ENCODE measurements at regions not wholly inside any gene's neighbourhood (a gene's known extent, or its start where the extent isn't known, plus 50 kb on each side); places are given as distances from the start of the nearest gene placed in this dataset.

DNA sequence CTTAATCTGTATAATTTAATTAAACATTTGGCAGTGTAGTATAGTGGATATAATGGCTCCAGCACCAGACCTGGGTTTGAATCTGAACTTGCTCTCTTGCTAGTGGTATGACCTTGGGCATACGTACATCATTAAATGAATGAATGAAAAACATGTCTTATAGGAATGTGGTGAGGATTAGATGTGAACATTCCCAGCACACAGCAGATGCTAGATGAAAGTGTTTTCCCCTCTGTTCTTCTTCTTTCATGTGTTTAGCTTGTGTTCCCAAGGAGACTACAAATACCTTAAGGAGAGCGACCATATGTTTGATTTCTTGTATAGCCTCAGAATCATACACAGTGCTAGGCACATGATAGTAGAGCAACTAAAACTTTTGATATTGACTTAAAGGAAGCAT lies 56.5 kb downstream of the CT47B1 start:
- Histone ChIP-seq H4K20me1 (ENCODE audit: insufficient read depth) (no peaks in the 10 kb centered on the region), H2AFZ (ENCODE audit: low read depth) (no peak overlapping the region), H3K9me3 (no peaks in the 10 kb centered on the region), H3K27me3 (ENCODE audit: insufficient read depth) (no peaks in the 10 kb centered on the region), H3K79me2 (ENCODE audit: insufficient read depth) (no peaks in the 10 kb centered on the region), H3K36me3 (replicated peaks in 1 of 2; ENCODE audit: control insufficient read depth in 1 of 2, insufficient read depth in 2 of 2, low read length in 1 of 2) (no peaks in the 10 kb centered on the region), H3K4me2 (no peak overlapping the region), H3K4me3 (ENCODE audit: low read depth in 2 of 2, low read length in 1 of 2) (no peak overlapping the region), H3F3A (replicated peaks; ENCODE audit: insufficient read depth) (no peaks in the 10 kb centered on the region), H3K4me1 (ENCODE audit: control insufficient read depth in 1 of 2, insufficient read depth in 2 of 2, low read depth in 1 of 2, low read length in 1 of 2) (no peaks in the 10 kb centered on the region), H3K27ac (ENCODE audit: low read depth in 2 of 2, low read length in 1 of 2) (no peak overlapping the region), H3K9ac (no peak overlapping the region), H3K9me2 (no peaks in the 10 kb centered on the region)
- no peak for TF ChIP-seq EZH2phosphoT487 (IDR thresholded peaks at IDR 0.05; ENCODE audit: borderline replicate concordance, low read depth)
- no peak for TF ChIP-seq FOSL2 (IDR thresholded peaks at IDR 0.05; ENCODE audit: borderline replicate concordance, low read depth)
- TF ChIP-seq, protein P1, sequence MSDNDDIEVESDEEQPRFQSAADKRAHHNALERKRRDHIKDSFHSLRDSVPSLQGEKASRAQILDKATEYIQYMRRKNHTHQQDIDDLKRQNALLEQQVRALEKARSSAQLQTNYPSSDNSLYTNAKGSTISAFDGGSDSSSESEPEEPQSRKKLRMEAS (IDR thresholded peaks at IDR 0.05; ENCODE audit: low read depth), result no peak
- TF ChIP-seq, protein P2, sequence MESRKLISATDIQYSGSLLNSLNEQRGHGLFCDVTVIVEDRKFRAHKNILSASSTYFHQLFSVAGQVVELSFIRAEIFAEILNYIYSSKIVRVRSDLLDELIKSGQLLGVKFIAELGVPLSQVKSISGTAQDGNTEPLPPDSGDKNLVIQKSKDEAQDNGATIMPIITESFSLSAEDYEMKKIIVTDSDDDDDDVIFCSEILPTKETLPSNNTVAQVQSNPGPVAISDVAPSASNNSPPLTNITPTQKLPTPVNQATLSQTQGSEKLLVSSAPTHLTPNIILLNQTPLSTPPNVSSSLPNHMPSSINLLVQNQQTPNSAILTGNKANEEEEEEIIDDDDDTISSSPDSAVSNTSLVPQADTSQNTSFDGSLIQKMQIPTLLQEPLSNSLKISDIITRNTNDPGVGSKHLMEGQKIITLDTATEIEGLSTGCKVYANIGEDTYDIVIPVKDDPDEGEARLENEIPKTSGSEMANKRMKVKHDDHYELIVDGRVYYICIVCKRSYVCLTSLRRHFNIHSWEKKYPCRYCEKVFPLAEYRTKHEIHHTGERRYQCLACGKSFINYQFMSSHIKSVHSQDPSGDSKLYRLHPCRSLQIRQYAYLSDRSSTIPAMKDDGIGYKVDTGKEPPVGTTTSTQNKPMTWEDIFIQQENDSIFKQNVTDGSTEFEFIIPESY (IDR thresholded peaks at IDR 0.05; ENCODE audit: borderline replicate concordance, low read depth), result no peak
- TF ChIP-seq, protein P3, sequence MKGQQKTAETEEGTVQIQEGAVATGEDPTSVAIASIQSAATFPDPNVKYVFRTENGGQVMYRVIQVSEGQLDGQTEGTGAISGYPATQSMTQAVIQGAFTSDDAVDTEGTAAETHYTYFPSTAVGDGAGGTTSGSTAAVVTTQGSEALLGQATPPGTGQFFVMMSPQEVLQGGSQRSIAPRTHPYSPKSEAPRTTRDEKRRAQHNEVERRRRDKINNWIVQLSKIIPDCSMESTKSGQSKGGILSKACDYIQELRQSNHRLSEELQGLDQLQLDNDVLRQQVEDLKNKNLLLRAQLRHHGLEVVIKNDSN (IDR thresholded peaks at IDR 0.05; ENCODE audit: borderline replicate concordance, low read depth), result no peak
- TF ChIP-seq, protein P4, sequence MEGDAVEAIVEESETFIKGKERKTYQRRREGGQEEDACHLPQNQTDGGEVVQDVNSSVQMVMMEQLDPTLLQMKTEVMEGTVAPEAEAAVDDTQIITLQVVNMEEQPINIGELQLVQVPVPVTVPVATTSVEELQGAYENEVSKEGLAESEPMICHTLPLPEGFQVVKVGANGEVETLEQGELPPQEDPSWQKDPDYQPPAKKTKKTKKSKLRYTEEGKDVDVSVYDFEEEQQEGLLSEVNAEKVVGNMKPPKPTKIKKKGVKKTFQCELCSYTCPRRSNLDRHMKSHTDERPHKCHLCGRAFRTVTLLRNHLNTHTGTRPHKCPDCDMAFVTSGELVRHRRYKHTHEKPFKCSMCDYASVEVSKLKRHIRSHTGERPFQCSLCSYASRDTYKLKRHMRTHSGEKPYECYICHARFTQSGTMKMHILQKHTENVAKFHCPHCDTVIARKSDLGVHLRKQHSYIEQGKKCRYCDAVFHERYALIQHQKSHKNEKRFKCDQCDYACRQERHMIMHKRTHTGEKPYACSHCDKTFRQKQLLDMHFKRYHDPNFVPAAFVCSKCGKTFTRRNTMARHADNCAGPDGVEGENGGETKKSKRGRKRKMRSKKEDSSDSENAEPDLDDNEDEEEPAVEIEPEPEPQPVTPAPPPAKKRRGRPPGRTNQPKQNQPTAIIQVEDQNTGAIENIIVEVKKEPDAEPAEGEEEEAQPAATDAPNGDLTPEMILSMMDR (IDR thresholded peaks at IDR 0.05), result no peak
- no peak for TF ChIP-seq YY1 (IDR thresholded peaks at IDR 0.05; ENCODE audit: low read depth)
- TF ChIP-seq, protein P5, sequence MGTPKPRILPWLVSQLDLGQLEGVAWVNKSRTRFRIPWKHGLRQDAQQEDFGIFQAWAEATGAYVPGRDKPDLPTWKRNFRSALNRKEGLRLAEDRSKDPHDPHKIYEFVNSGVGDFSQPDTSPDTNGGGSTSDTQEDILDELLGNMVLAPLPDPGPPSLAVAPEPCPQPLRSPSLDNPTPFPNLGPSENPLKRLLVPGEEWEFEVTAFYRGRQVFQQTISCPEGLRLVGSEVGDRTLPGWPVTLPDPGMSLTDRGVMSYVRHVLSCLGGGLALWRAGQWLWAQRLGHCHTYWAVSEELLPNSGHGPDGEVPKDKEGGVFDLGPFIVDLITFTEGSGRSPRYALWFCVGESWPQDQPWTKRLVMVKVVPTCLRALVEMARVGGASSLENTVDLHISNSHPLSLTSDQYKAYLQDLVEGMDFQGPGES (IDR thresholded peaks at IDR 0.05; ENCODE audit: low read depth, low read length), result no peak
- TF ChIP-seq, protein P6, sequence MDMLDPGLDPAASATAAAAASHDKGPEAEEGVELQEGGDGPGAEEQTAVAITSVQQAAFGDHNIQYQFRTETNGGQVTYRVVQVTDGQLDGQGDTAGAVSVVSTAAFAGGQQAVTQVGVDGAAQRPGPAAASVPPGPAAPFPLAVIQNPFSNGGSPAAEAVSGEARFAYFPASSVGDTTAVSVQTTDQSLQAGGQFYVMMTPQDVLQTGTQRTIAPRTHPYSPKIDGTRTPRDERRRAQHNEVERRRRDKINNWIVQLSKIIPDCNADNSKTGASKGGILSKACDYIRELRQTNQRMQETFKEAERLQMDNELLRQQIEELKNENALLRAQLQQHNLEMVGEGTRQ (IDR thresholded peaks at IDR 0.05; ENCODE audit: borderline replicate concordance, low read depth, low read length), result no peak
- no peak for TF ChIP-seq TCF12 (IDR thresholded peaks at IDR 0.05)
- TF ChIP-seq MXI1 (IDR thresholded peaks at IDR 0.05; ENCODE audit: low read depth, low read length), result no peak
- no peak for TF ChIP-seq SMC3 (IDR thresholded peaks at IDR 0.05; ENCODE audit: low read depth, low read length)
- ChIA-PET CTCF (interaction anchor here (1.2 to 1.7 kb wide), 2 partner anchors 29 to 46 kb away, joined by 3 to 7 read pairs; no protein-coding TSS in a partner anchor), POLR2A (no interaction called here)
- no peak for DNase-seq
- 13% methylated on average over 2 of the region's 2 CpGs for WGBS (ENCODE audit: low lambda C conversion rate)
